ENCODE measurements at regions not wholly inside any gene's neighbourhood (a gene's known extent, or its start where the extent isn't known, plus 50 kb on each side); places are given as distances from the start of the nearest gene placed in this dataset.

- DNase-seq (ENCODE audit: low spot score), result no peak
Measured at GRCh38 chr4:143273160-143273917, 63.3 kb upstream of the GAB1 start.

GRCh38 chr4:143280861-143281260 is 55.8 kb upstream of the GAB1 start:
- no peak for DNase-seq (ENCODE audit: low spot score)

GRCh38 chr4:143281507-143282190 is 55.0 kb upstream of the GAB1 start:
- no peak for DNase-seq (ENCODE audit: low spot score)

- no peak for DNase-seq (ENCODE audit: low spot score)
Measured at GRCh38 chr4:143282211-143282707, 54.4 kb upstream of the GAB1 start.

- no peak for DNase-seq (ENCODE audit: low spot score)
Measured at GRCh38 chr4:143285696-143286437, 50.8 kb upstream of the GAB1 start.

GRCh38 chr4:143286701-143287571 is 49.7 kb upstream of the GAB1 start:
- DNase-seq (ENCODE audit: low spot score), result peak; percentile 36
